ENCODE measurements at regions not wholly inside any gene's neighbourhood (a gene's known extent, or its start where the extent isn't known, plus 50 kb on each side); places are given as distances from the start of the nearest gene placed in this dataset.

DNA sequence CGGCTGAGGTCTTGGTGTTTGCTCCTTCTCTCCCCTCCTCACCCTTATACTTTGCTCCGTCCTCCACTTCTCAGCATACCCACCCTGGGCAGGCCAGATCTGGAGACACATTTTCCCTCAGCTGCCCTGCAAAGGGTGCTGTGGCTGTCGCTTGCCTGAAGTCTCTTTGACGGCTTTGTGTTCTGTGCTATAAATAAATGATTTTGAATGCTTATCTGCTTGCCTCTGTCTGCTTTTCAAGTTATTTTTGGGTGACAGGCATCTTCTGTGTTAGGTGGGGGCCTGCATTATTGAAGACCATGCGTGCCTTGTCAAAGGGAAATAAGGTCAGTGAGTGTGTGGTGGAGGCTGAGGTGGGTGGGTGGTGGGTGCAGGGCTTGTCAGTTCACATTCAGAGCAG lies 66.9 kb upstream of the KCND3 start:
- TF ChIP-seq POLR2A (IDR thresholded peaks at IDR 0.05; ENCODE audit: low read depth, low read length) (no peak), PAX5 (IDR thresholded peaks at IDR 0.05; ENCODE audit: insufficient read depth, low read length, severe bottlenecking) (no peak), TAF1 (IDR thresholded peaks at IDR 0.05; ENCODE audit: low read depth, low read length) (no peak), POLR2AphosphoS5 (IDR thresholded peaks at IDR 0.05; ENCODE audit: low read depth, low read length) (no peak), SPI1 (IDR thresholded peaks at IDR 0.05; ENCODE audit: low read depth, low read length) (no peak)
